Stomach (tissue), 8 donors: ENCODE measurements at regions not wholly inside any gene's neighbourhood (a gene's known extent, or its start where the extent isn't known, plus 50 kb on each side); places are given as distances from the start of the nearest gene placed in this dataset.

Experiments used
- DNase-seq, 2 donors: peaks; one replicate each; pipeline versions ENCODE4 v3.0.0 to v3.0.0-alpha.2; 2013 to 2019
- H3K27ac ChIP-seq, 5 donors: fragments of 200-600 bp in 4 of 5; sonication (generic) in 4 of 5; one replicate each; pipeline ENCODE4 v1.5.1; 2013 to 2019; ENCODE audit warnings: mild to moderate bottlenecking in 1 of 5, moderate library complexity in 1 of 5
- H3K27me3 ChIP-seq, 3 donors: fragments of 200-600 bp; sonication (generic); one replicate each; pipeline ENCODE4 v1.5.1; 2017 to 2019; ENCODE audit warnings: mixed run types in 1 of 3
- H3K36me3 ChIP-seq, 4 donors: fragments of 200-600 bp; sonication (generic); 1 replicate in 3 of 4; 2 replicates in 1 of 4; pipeline ENCODE4 v1.5.1; 2016 to 2019
- H3K4me1 ChIP-seq, 4 donors: fragments of 200-600 bp; sonication (generic); one replicate each; pipeline ENCODE4 v1.5.1; 2016 to 2019
- H3K4me3 ChIP-seq, 4 donors: fragments of 200-600 bp; sonication (generic) in 3 of 4; one replicate each; pipeline ENCODE4 v1.5.1; 2016 to 2019; ENCODE audit warnings: mild to moderate bottlenecking in 1 of 4
- H3K9me3 ChIP-seq, 4 donors: fragments of 200-600 bp; sonication (generic); one replicate each; pipeline ENCODE4 v1.5.1; 2016 to 2019
- EP300 ChIP-seq: sonication (generic); formaldehyde crosslinking; IDR thresholded peaks from one replicate; pipeline ENCODE4 v1.6.1; 2017; ENCODE audit warnings: antibody characterized with exemption
- POLR2A ChIP-seq, 4 donors: fragments of 450-650 bp; IDR thresholded peaks; one replicate each; pipeline ENCODE4 v1.6.1; 2016; ENCODE audit warnings: antibody characterized with exemption in 4 of 4, control low read depth in 2 of 4, mild to moderate bottlenecking in 1 of 4, moderate library complexity in 1 of 4
- POLR2AphosphoS5 ChIP-seq, 3 donors: sonication (generic); formaldehyde crosslinking; IDR thresholded peaks; one replicate each; pipeline ENCODE4 v1.6.1; 2016; ENCODE audit warnings: antibody characterized with exemption in 3 of 3
- whole genome bisulfite sequencing, 5 donors: extraction: QIAGEN DNeasy Blood & Tissue Kit in 3 of 5; methylation state at CpG; one replicate each; pipeline versions ENCODE4 v1.1.5 to v1.1.7; 2013 to 2018; 5-methylcytosine and 5-hydroxymethylcytosine counted together
- intact Hi-C: fragments of 100-400 bp; cut with DNase I; formaldehyde crosslinking; loops from one replicate; pipeline ENCODE4 v1.15.1; 2023; ENCODE audit warnings: low total_unique reads
- TF ChIP-seq, protein P1 (sequence below), 7 experiments: fragments of 450-650 bp in 4 of 7; fragments of 200-600 bp in 3 of 7; sonication (generic) in 3 of 7; IDR thresholded peaks; one replicate each; pipeline ENCODE4 v1.5.1; 2016 to 2019; ENCODE audit warnings: antibody characterized with exemption in 7 of 7, control low read depth in 2 of 7, mild to moderate bottlenecking in 1 of 7
- donor health status: healthy with polysubstance abuse.
- donor health status: Bipolar disorder and iron deficiency.
- donor health status: healthy.

DNA sequence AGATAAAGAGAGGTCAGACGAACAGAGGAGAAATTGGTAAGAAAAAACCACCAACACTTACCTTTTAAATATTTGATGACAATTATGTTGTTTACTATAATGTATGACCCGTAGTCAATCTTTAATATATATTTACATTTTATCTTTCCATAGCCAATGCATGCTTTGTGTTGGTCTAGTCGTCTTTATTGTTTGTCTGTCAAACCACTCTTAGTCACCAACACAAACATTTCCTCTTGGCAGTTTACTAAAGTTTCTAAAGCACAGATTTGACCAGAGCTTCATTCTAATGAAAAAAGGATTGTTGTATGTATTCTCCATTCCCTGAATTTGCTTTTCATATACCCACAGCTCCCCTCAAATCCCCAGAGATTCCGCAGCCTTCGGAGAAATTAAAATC lies 784.7 kb upstream of the PIK3C3 start:
- no peak for DNase-seq
- intact Hi-C loops, result no loop called here
- Histone ChIP-seq H3K9me3 (no peaks in the 10 kb centered on the region), H3K36me3 (no peaks in the 10 kb centered on the region), H3K4me3 (no peak overlapping the region), H3K27me3 (no peaks in the 10 kb centered on the region), H3K4me1 (no peaks in the 10 kb centered on the region), H3K27ac (no peak overlapping the region)
- WGBS, 5 donors, result 36 to 53% (median 49%) methylated on average over 5 of the region's 5 CpGs
- TF ChIP-seq, protein P1, sequence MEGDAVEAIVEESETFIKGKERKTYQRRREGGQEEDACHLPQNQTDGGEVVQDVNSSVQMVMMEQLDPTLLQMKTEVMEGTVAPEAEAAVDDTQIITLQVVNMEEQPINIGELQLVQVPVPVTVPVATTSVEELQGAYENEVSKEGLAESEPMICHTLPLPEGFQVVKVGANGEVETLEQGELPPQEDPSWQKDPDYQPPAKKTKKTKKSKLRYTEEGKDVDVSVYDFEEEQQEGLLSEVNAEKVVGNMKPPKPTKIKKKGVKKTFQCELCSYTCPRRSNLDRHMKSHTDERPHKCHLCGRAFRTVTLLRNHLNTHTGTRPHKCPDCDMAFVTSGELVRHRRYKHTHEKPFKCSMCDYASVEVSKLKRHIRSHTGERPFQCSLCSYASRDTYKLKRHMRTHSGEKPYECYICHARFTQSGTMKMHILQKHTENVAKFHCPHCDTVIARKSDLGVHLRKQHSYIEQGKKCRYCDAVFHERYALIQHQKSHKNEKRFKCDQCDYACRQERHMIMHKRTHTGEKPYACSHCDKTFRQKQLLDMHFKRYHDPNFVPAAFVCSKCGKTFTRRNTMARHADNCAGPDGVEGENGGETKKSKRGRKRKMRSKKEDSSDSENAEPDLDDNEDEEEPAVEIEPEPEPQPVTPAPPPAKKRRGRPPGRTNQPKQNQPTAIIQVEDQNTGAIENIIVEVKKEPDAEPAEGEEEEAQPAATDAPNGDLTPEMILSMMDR (IDR thresholded peaks at IDR 0.05), result no peak

DNA sequence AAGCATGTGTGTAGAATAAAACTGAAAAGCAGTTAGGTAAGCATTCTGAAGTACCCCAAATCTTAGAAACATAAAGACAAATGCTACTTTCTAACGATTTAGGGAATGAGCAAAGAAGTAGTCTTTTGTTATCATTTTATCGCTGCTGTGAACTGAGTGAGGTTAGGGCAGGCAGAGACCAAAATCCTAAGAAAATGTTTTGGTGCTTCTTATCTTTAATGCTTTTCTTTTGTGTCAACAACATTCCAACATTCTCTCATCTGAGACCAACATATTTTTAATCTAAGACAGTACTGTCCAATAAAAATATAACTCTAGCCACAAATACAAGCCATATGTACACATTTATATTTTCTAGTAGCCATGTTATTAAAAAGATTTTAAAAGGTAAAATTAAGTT lies 789.4 kb upstream of the PIK3C3 start:
- H3K36me3 ChIP-seq, result no peaks in the 10 kb centered on the region
- H3K27ac ChIP-seq, result no peak overlapping the region
- no peak overlapping the region for H3K4me3 ChIP-seq
- no peak for DNase-seq
- no peaks in the 10 kb centered on the region for H3K27me3 ChIP-seq
- no peaks in the 10 kb centered on the region for H3K9me3 ChIP-seq
- no peaks in the 10 kb centered on the region for H3K4me1 ChIP-seq
- TF ChIP-seq POLR2A (IDR thresholded peaks at IDR 0.05), result no peak
- TF ChIP-seq, protein P1 (IDR thresholded peaks at IDR 0.05), result no peak
- no peak for TF ChIP-seq EP300
- TF ChIP-seq POLR2AphosphoS5 (IDR thresholded peaks at IDR 0.05), result no peak
- intact Hi-C loops, result no loop called here
- WGBS, 5 donors, result 69 to 76% (median 72%) methylated on average over 2 of the region's 2 CpGs

DNA sequence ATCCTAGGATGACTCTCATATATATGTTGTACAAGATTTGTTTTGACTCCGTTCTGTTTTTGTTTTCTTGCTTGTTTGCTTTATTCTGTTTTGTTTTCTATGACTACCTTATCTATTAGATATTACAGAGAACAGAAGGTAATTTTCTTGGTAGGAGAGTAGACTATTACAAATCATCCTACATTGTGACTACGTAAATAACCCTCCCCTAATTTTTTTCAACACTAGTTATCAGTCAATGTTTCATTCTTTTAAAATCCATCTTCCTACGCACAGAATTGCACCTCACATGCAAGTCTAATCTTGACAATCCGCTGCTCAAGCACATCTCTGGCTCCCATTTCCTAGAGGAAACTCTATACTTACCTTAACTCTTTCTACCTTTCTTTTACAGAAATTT lies 792.3 kb upstream of the PIK3C3 start:
- H3K27ac ChIP-seq, result no peak overlapping the region
- intact Hi-C loops, result no loop called here

DNA sequence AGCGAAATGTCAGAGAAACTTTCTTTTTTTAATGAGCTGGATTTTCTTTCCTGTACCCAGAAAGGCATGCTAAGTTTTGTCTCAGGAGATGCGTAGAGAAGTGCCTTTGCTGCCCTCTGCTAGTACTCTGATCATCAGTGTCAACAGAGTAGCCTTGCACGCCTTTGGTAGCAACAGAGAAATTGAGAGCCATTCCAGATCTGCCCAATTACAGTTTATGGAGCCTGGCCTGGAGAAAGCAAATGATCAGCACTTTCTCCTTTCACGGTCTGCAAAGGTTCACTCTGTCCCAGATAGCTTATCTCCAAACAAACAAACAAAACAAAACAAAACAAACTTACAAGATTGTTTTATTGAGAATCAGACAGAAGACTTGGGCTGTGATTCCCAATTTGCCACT lies 792.8 kb upstream of the PIK3C3 start:
- 57 to 66% (median 64%) methylated on average over 4 of the region's 4 CpGs for WGBS, 5 donors
- intact Hi-C loops, result no loop called here

More for the DNA sequence above, 792.3 kb upstream of the PIK3C3 start:
- 73 to 82% (median 75%) methylated on average over 4 of the region's 4 CpGs for WGBS, 5 donors
- no peaks in the 10 kb centered on the region for H3K36me3 ChIP-seq
- DNase-seq, result no peak
- TF ChIP-seq POLR2A (IDR thresholded peaks at IDR 0.05) (no peak), EP300 (no peak), POLR2AphosphoS5 (IDR thresholded peaks at IDR 0.05) (no peak)
- TF ChIP-seq, protein P1 (IDR thresholded peaks at IDR 0.05), result no peak
- H3K27me3 ChIP-seq, result no peaks in the 10 kb centered on the region
- H3K9me3 ChIP-seq, result no peaks in the 10 kb centered on the region
- no peaks in the 10 kb centered on the region for H3K4me1 ChIP-seq
- no peak overlapping the region for H3K4me3 ChIP-seq

More for the DNA sequence above, 792.8 kb upstream of the PIK3C3 start:
- no peaks in the 10 kb centered on the region for H3K9me3 ChIP-seq
- DNase-seq, result no peak
- TF ChIP-seq POLR2AphosphoS5 (IDR thresholded peaks at IDR 0.05) (no peak), POLR2A (IDR thresholded peaks at IDR 0.05) (no peak), EP300 (no peak)
- TF ChIP-seq, protein P1 (IDR thresholded peaks at IDR 0.05), result no peak
- no peaks in the 10 kb centered on the region for H3K27me3 ChIP-seq
- H3K27ac ChIP-seq, result no peak overlapping the region
- H3K4me3 ChIP-seq, result no peak overlapping the region
- H3K36me3 ChIP-seq, result no peaks in the 10 kb centered on the region
- no peaks in the 10 kb centered on the region for H3K4me1 ChIP-seq
